WTC11 (cell line): ENCODE measurements at regions not wholly inside any gene's neighbourhood (a gene's known extent, or its start where the extent isn't known, plus 50 kb on each side); places are given as distances from the start of the nearest gene placed in this dataset.

Source experiments
- ATAC-seq: fragments of 200-7000 bp; cut with Tn5 transposase; 2 replicates; pipeline ENCODE4 v1.10.0; 2021; ENCODE audit warnings: mild to moderate bottlenecking, moderate library complexity
- CTCF ChIA-PET: fragments of 300-600 bp; sonication (Branson Sonifier 250); formaldehyde crosslinking; loops from one replicate; lab custom pipeline; 2021; ENCODE audit warnings: antibody characterized with exemption; lab: Charles Lee
- POLR2A ChIA-PET: fragments of 350-600 bp; sonication (Branson Sonifier 250); formaldehyde crosslinking; loops from one replicate; lab custom pipeline; 2021; ENCODE audit warnings: antibody characterized with exemption; lab: Charles Lee
- DNase-seq: peaks from one replicate; pipeline ENCODE4 v3.0.0; 2021; ENCODE audit warnings: low spot score
- H3K27ac Mint-ChIP-seq: 2 replicates; pipeline ENCODE4 v1.8.0; 2021; ENCODE audit warnings: mixed read lengths
- H3K27me3 Mint-ChIP-seq: 2 replicates; pipeline ENCODE4 v1.8.0; 2021; ENCODE audit warnings: low read depth, mild to moderate bottlenecking, moderate library complexity, mixed read lengths
- H3K36me3 Mint-ChIP-seq: 2 replicates; pipeline ENCODE4 v1.8.0; 2021; ENCODE audit warnings: mixed read lengths
- H3K4me1 Mint-ChIP-seq: 2 replicates; pipeline ENCODE4 v1.8.0; 2022; ENCODE audit warnings: mixed read lengths
- H3K4me3 Mint-ChIP-seq: 2 replicates; pipeline ENCODE4 v1.8.0; 2021; ENCODE audit warnings: mild to moderate bottlenecking, moderate library complexity, mixed read lengths
- H3K9me3 Mint-ChIP-seq: 2 replicates; pipeline ENCODE4 v1.8.0; 2021; ENCODE audit warnings: mixed read lengths
- ATF6 ChIP-seq: sonication (generic); formaldehyde crosslinking; IDR thresholded peaks from 2 replicates; pipeline ENCODE4 v1.8.1; 2023; ENCODE audit warnings: mild to moderate bottlenecking, missing genetic modification reagents
- CTCF ChIP-seq: fragments of 200-600 bp; IDR thresholded peaks from 2 replicates; pipeline ENCODE4 v1.8.0; 2022; ENCODE audit warnings: antibody characterized with exemption
- FOXP1 ChIP-seq: sonication (generic); formaldehyde crosslinking; IDR thresholded peaks from 2 replicates; pipeline ENCODE4 v1.8.0; 2022; ENCODE audit warnings: missing genetic modification reagents, mild to moderate bottlenecking, moderate library complexity, borderline replicate concordance
- NFATC4 ChIP-seq: fragments of 250-450 bp; sonication (Bioruptor Pico); IDR thresholded peaks from 2 replicates; pipeline ENCODE4 v1.9.0; 2021; ENCODE audit warnings: mild to moderate bottlenecking
- NR3C1 ChIP-seq: sonication (generic); formaldehyde crosslinking; conservative IDR thresholded peaks from 2 replicates; pipeline ENCODE4 v1.8.1; 2023; ENCODE audit warnings: low read depth, mild to moderate bottlenecking, missing genetic modification reagents
- OVOL2 ChIP-seq: fragments of 250-450 bp; sonication (Bioruptor Pico); IDR thresholded peaks from 2 replicates; pipeline ENCODE4 v1.9.0; 2021; ENCODE audit warnings: mild to moderate bottlenecking, borderline replicate concordance
- PRRX2 ChIP-seq: fragments of 250-450 bp; sonication (Bioruptor Pico); IDR thresholded peaks from 2 replicates; pipeline ENCODE4 v1.8.0; 2021; ENCODE audit warnings: mild to moderate bottlenecking
- RELA ChIP-seq: sonication (generic); formaldehyde crosslinking; IDR thresholded peaks from 2 replicates; pipeline ENCODE4 v1.8.1; 2022; ENCODE audit warnings: missing genetic modification reagents, mild to moderate bottlenecking, borderline replicate concordance
- ZNF219 ChIP-seq: sonication (generic); formaldehyde crosslinking; IDR thresholded peaks from 2 replicates; pipeline ENCODE4 v1.8.0; 2023; ENCODE audit warnings: missing genetic modification reagents, mild to moderate bottlenecking, borderline replicate concordance
- ZNF396 ChIP-seq: fragments of 250-450 bp; sonication (Bioruptor Pico); IDR thresholded peaks from 2 replicates; pipeline ENCODE4 v1.8.0; 2021; ENCODE audit warnings: mild to moderate bottlenecking, moderate library complexity, borderline replicate concordance
- ZNF416 ChIP-seq: fragments of 250-450 bp; sonication (Bioruptor Pico); IDR thresholded peaks from 2 replicates; pipeline ENCODE4 v1.9.0; 2021; ENCODE audit warnings: mild to moderate bottlenecking, inconsistent platforms
- ZSCAN18 ChIP-seq: fragments of 250-450 bp; sonication (Bioruptor Pico); IDR thresholded peaks from 2 replicates; pipeline ENCODE4 v2.1.2; 2022; ENCODE audit warnings: mild to moderate bottlenecking, moderate library complexity
- TF ChIP-seq, protein P1 (sequence below): sonication (generic); formaldehyde crosslinking; IDR thresholded peaks from 2 replicates; pipeline ENCODE4 v1.8.1; 2022; ENCODE audit warnings: mild to moderate bottlenecking, moderate library complexity, missing genetic modification reagents
- TF ChIP-seq, protein P2 (sequence below): sonication (generic); formaldehyde crosslinking; IDR thresholded peaks from 2 replicates; pipeline ENCODE4 v1.8.0; 2023; ENCODE audit warnings: missing genetic modification reagents, mild to moderate bottlenecking, borderline replicate concordance
- TF ChIP-seq, protein P3 (sequence below): fragments of 250-450 bp; sonication (Bioruptor Pico); IDR thresholded peaks from 2 replicates; pipeline ENCODE4 v1.8.0; 2021; ENCODE audit warnings: mild to moderate bottlenecking

GRCh38 chr9:85200726-85201404, 531.3 kb downstream of the NTRK2 start:
- TF ChIP-seq OVOL2 (CRISPR knock-in tag) (no peak), PRRX2 (CRISPR knock-in tag) (no peak), RELA (CRISPR knock-in tag) (no peak), ZNF416 (CRISPR knock-in tag) (no peak), ATF6 (no peak), CTCF (no peak), FOXP1 (CRISPR knock-in tag) (no peak)
- TF ChIP-seq, protein P1, sequence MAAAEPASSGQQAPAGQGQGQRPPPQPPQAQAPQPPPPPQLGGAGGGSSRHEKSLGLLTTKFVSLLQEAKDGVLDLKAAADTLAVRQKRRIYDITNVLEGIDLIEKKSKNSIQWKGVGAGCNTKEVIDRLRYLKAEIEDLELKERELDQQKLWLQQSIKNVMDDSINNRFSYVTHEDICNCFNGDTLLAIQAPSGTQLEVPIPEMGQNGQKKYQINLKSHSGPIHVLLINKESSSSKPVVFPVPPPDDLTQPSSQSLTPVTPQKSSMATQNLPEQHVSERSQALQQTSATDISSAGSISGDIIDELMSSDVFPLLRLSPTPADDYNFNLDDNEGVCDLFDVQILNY (CRISPR knock-in tag), result no peak
- TF ChIP-seq, protein P2, sequence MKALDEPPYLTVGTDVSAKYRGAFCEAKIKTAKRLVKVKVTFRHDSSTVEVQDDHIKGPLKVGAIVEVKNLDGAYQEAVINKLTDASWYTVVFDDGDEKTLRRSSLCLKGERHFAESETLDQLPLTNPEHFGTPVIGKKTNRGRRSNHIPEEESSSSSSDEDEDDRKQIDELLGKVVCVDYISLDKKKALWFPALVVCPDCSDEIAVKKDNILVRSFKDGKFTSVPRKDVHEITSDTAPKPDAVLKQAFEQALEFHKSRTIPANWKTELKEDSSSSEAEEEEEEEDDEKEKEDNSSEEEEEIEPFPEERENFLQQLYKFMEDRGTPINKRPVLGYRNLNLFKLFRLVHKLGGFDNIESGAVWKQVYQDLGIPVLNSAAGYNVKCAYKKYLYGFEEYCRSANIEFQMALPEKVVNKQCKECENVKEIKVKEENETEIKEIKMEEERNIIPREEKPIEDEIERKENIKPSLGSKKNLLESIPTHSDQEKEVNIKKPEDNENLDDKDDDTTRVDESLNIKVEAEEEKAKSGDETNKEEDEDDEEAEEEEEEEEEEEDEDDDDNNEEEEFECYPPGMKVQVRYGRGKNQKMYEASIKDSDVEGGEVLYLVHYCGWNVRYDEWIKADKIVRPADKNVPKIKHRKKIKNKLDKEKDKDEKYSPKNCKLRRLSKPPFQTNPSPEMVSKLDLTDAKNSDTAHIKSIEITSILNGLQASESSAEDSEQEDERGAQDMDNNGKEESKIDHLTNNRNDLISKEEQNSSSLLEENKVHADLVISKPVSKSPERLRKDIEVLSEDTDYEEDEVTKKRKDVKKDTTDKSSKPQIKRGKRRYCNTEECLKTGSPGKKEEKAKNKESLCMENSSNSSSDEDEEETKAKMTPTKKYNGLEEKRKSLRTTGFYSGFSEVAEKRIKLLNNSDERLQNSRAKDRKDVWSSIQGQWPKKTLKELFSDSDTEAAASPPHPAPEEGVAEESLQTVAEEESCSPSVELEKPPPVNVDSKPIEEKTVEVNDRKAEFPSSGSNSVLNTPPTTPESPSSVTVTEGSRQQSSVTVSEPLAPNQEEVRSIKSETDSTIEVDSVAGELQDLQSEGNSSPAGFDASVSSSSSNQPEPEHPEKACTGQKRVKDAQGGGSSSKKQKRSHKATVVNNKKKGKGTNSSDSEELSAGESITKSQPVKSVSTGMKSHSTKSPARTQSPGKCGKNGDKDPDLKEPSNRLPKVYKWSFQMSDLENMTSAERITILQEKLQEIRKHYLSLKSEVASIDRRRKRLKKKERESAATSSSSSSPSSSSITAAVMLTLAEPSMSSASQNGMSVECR (CRISPR knock-in tag), result no peak
- H3K4me1 Mint-ChIP-seq, result peaks cover 3% of the 10 kb centered on the region; the same call in 1 of the 2 replicates
- ChIA-PET CTCF (no interaction called here), POLR2A (no interaction called here)
- peaks cover 5% of the 10 kb centered on the region; the same call in 1 of the 2 replicates for H3K9me3 Mint-ChIP-seq
- H3K36me3 Mint-ChIP-seq, result no peaks in the 10 kb centered on the region
- H3K4me3 Mint-ChIP-seq, result no peak overlapping the region
- no peak for DNase-seq
- no peak overlapping the region for H3K27ac Mint-ChIP-seq
- ATAC-seq, result no peak
- no peaks in the 10 kb centered on the region for H3K27me3 Mint-ChIP-seq

- no peaks in the 10 kb centered on the region; the same call in 1 of the 2 replicates for H3K27me3 Mint-ChIP-seq
- no peaks in the 10 kb centered on the region; the same call in 1 of the 2 replicates for H3K36me3 Mint-ChIP-seq
- H3K9me3 Mint-ChIP-seq, result peaks cover 1% of the 10 kb centered on the region
- no peak overlapping the region for H3K4me3 Mint-ChIP-seq
- POLR2A ChIA-PET, result no interaction called here
- no peak for ATAC-seq
- DNase-seq, result no peak
- CTCF ChIA-PET, result no interaction called here
- H3K27ac Mint-ChIP-seq, result no peak overlapping the region
- H3K4me1 Mint-ChIP-seq, result peaks cover 3% of the 10 kb centered on the region; the same call in 1 of the 2 replicates
- TF ChIP-seq NR3C1 (no peak), ZSCAN18 (CRISPR knock-in tag) (no peak), NFATC4 (CRISPR knock-in tag) (no peak), ZNF396 (no peak), ZNF219 (CRISPR knock-in tag) (no peak)
- TF ChIP-seq, protein P3, sequence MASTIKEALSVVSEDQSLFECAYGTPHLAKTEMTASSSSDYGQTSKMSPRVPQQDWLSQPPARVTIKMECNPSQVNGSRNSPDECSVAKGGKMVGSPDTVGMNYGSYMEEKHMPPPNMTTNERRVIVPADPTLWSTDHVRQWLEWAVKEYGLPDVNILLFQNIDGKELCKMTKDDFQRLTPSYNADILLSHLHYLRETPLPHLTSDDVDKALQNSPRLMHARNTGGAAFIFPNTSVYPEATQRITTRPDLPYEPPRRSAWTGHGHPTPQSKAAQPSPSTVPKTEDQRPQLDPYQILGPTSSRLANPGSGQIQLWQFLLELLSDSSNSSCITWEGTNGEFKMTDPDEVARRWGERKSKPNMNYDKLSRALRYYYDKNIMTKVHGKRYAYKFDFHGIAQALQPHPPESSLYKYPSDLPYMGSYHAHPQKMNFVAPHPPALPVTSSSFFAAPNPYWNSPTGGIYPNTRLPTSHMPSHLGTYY (CRISPR knock-in tag), result no peak
- TF ChIP-seq, protein P2 (CRISPR knock-in tag), result no peak
Measured at GRCh38 chr9:85199866-85200495, 530.5 kb downstream of the NTRK2 start.
